SH-SY5Y (cell line): ENCODE measurements at regions not wholly inside any gene's neighbourhood (a gene's known extent, or its start where the extent isn't known, plus 50 kb on each side); places are given as distances from the start of the nearest gene placed in this dataset.

Source experiments
- GATA2 ChIP-seq: IDR thresholded peaks from 2 replicates; pipeline ENCODE4 v1.6.1; 2011; ENCODE audit warnings: mild to moderate bottlenecking, low read depth, low read length
- GATA3 ChIP-seq: IDR thresholded peaks from 2 replicates; pipeline ENCODE4 v1.6.1; 2011; ENCODE audit warnings: low read depth, mild to moderate bottlenecking, low read length, moderate library complexity

DNA sequence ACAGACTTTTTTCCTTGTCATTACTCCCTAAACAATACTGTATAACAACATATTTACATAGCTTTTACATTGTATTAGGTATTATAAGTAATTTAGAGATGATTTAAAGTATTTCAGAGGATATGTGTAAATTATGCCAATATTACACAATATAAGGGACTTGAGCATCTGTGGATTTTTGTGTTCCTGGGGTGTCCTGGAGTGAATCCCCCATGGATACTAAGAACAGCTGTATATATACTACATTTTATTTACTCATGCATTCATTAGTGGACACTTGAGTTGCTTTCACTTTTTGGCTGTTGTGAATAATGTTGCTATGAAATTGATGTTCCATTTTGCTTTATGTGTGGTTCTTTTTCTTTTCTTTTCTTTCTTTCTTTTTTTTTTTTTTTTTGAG, 348.8 kb downstream of the SH3GL2 start:
- no peak for TF ChIP-seq GATA3
- TF ChIP-seq GATA2 = no peak

DNA sequence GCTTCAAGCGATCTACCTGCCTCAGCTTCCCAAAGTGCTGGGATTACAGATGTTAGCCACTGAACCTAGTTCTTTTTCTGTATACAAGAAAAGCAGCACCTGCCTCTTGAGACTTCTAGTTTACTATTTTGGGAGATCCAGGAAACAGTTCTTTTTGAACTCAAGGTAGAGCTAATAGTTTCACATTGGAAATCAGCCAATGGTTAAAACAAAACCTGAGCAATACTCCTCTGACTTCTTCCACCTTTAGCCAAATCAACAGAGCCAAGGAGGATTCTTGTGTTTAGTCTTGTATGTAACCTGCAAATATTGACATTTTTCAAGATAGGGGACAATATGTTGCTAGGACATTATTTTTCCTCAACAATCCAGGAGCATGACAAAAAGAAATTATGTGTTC, 349.4 kb downstream of the SH3GL2 start:
- no peak for TF ChIP-seq GATA3
- TF ChIP-seq GATA2 = no peak

DNA sequence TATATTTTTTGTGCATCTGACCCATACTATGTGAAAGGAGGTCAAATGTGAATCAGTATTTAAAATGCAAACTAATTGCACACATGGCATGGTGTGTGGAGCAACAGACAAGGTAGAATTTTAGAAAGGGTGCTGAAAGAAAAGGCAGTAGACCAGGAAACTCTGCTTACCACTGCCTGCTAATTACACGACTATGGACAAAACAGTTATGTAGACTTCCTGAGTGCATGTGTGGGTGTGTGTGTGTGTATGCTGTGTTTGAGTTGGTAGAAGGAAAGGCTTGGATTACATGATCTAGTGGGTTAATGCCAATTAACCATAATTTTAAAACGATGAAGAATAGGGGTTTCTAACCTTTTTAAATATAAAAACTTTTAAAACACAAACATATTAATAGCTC, 349.9 kb downstream of the SH3GL2 start:
- TF ChIP-seq GATA2 (no peak), GATA3 (no peak)

DNA sequence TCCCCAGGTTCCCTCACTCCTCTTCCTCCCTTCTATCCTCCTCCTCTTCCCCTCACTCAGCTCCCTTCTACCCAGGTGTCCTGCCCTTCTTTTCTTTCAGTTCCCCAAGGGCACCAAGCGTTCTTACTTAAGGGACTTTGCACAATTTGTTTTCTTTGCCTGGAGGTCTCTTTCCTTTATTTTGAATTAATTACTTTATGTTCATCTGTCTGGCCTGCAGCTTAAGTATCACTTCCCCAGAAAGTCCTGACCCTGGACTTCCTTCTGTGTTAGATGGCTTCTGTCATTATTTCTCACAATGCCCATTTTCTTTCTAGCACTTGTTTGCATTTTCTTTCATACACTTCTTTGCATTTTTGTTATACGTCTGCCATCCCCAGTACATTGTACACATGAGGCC, 350.6 kb downstream of the SH3GL2 start:
- TF ChIP-seq GATA2 (no peak), GATA3 (no peak)

DNA sequence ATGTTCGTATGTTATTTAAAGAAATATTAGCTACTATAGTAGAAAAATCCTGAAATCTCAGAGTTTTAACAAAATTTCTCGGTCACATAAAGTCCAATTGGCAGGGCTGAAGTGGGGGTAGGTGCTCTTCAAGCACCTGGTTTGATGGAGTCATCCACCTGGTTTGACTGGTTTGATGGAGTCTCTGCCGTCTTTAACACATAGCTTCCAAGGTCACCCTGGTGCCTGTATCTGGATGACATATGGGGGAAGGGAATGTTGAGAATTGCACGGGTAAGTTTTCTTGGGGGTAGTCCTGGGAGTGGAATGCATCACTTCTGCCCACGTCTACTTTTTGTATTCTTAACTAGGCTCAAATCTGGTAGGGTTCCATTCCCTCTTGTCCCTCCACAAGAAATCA, 351.2 kb downstream of the SH3GL2 start:
- TF ChIP-seq GATA3 (no peak), GATA2 (no peak)

DNA sequence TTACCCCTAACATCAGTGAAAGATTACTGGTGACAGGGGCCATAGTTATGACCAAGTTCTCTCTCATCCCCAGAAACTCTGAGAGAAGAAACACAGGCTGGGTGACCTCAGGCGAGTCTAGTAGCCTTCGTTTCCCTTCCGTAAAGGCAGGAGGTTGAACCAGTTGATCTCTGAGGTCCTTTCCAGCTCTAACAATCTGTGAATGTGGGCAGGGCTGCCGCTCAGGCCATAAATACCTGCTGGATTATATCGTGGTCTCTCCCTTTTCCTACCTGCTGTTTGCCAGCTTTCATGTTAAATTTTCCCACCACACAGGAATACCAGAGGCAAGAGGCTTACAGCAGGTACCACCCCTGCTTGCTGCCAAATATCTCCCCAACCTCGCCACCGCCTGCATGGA, 357.5 kb downstream of the SH3GL2 start:
- TF ChIP-seq GATA3 (no peak), GATA2 (no peak)

DNA sequence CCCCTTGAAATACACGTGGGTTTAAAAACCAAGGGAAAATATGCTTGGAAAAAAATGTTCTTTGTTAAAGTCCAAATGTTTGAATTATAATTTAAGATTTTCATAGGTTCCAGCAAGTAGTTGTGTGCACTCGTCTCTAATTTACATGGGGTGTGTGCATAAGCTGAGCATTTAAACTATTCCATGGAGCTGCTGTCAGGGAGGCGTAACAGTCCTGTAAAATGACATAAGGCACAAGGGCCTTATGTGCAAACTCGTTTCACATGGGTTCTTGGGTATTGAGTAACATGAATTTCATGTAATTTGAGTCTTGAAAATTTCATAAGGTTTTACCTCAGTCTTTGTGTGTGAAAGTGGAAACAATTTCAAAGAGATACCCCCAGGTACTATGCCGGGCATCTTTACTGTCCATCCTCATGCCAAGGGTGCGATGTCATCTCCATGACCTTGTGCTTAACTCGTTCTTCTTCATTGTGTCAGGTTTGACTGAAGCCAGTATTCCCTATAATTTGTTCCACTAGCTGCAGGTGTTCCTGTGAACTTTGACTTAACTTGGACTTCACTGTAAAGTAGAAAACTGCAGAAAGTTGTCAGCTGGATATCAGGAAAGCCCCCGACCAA, 359.3 kb downstream of the SH3GL2 start:
- TF ChIP-seq GATA2 = no peak
- TF ChIP-seq GATA3 = no peak

DNA sequence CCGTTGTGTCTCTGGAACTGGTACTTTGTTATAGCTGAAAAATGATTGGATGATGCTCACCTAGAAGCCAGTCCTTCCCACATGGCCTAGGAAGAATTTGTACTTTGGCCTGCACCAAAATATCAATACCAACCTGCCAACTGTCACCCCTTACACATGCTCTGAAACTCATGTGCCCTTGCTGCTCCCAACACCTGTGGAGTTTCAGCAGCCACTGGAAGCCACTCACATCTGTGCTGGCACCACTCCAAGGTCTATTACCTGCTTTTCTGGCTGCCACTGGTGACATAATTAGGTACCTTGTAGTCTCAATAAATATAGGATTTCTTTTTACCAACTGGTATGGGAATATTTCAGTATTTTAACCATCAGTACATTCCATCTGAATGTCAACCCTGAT, 363.6 kb downstream of the SH3GL2 start:
- TF ChIP-seq GATA3 = no peak
- no peak for TF ChIP-seq GATA2

DNA sequence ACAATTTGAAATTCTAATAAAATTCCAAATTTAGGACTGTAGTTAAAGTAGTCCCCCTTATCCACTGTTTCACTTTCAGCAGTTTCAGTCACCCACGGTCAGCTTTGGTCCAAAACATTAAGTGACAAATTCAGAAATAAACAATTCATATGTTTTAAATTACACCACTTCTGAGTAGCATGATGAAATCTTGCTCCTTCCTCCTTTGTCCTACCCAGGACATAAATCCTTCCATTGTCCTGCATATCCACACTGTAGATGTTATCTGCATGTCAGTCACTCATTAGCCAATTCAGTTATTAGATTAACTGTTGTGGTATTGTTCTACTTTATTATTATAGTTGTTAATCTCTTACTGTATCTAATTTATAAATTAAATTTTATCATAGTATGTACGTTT, 376.5 kb downstream of the SH3GL2 start:
- TF ChIP-seq GATA2 (no peak), GATA3 (no peak)

DNA sequence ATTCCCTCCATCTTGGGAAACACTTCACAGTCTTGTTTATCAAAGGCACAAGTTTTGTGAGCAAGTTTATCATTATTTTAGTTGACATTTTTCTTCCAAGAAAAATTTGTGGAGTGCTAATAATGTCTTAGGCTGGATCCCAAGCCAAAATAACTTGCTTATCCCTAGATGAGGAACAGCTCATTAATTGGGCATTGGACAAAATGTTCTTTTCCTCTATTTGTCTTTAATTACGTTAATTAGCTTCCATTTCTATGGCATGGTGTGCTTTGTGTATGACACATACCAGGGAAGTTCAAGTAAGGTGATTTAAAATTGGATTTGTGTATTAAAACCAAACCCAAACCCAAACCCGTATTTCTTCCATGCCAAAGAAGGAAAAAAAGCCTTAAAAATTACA, 379.5 kb downstream of the SH3GL2 start:
- no peak for TF ChIP-seq GATA2
- no peak for TF ChIP-seq GATA3

DNA sequence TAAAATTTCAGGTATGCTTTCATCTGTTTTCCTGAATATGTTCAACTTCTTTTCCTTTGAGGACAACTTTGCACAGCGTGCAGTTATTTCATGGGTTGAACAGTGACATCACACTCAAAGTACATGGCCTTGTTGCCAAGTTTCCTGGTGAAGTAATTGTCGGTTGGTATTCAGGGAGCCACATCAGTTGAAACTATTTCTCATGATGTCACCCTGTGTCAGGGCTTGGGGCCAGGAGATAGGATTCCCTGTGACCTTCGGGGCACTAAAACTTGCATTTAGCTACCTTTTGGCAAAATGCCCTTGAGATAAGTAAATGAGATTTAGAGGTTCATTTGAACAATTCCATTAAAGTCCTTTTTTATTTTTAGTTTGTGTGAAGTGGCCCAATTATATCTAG, 383.9 kb downstream of the SH3GL2 start:
- TF ChIP-seq GATA2 (no peak), GATA3 (no peak)

DNA sequence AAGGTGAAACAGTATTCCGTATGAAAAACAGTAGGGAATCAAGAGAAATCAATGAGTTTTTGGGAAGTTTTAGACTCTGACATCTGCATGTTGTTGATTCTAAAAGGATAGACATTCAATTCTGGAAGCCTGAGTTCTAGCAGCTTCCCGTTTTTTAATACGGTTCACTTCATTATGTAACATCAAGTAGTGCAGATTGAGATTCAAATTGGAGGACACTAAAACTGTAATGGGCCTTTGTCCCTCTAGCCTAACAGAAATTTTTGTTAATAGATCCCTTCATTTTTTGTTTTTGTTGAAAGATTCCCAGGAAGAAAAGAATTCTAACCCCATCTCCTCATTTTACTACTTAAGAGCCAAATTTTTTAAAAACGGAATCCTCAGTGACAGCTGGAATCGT, 384.6 kb downstream of the SH3GL2 start:
- no peak for TF ChIP-seq GATA3

DNA sequence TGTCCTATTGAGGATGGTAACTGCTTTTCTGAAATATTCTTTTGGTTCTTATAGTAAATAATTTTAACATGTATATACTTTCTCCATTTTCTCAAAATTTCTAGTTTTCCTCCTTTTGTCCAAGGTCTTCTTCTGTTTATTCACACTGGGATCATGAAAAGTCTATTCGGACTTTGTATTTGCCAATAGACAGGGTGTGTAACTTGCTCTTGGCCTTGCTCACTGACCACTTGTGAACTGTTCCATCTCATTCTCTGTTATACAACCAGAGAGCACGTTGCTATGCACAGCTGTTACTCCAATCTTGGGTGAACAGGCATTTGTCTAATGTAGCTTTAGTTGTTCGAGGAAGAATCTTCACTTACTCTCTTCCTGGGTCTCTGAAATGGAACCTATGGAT, 388.9 kb downstream of the SH3GL2 start:
- TF ChIP-seq GATA2 (no peak), GATA3 (no peak)

DNA sequence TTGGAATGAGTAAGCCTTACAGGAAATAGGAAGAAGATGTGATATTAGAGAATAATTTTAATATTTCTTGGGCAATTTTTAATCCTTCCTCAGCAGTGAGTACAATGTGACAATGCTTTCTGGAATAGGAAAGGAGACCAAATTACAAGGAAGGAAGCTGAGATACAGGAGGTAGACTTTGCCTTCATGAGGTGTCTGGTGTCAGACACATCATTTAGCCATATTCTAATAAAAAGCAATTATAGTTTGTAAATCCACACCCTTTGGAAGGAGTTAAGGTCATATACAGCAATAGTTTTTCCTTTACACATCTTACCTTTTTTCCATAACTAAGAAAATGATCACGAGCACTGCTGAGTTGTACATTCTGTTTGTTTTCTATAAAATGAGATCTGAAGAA, 390.4 kb downstream of the SH3GL2 start:
- TF ChIP-seq GATA2 (no peak), GATA3 (no peak)

DNA sequence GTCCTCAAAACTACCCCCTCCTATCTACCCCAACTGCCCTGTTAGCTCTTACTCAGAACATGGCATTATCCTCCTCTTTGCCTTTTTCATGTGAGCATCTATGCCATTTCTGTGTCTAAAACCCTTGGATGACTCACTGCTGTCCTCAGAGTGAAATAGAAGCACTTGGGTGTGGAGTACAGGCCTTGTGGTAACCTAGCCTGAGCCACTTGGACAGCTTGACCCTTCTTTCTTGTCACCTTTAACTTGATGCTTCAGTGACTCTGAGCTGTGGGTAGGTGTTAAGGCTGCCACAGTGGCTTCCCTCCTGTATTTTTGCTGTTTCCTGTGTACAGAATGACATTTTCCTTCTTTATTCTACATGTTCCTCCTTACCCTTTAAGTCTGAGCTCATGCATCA, 391.4 kb downstream of the SH3GL2 start:
- TF ChIP-seq GATA3 (no peak), GATA2 (no peak)

DNA sequence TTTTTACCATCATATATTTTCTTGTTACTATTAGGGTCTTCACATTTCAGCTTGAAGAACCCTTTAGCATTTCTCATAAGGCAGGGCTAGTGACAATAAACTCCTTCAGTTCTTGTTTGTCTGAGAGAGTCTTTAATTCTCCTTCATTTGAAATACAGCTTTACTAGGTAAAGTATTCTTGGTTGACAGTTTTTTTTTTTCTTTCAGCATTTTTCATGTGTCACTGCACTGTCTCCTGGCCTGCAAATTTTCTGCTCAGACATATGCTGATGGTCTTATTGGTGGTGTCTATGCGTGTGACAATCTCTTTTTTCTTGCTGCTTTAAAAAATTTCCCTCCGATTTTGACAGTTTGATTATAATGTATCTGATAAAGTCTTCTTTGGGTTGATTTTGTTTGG, 399.9 kb downstream of the SH3GL2 start:
- TF ChIP-seq GATA3 (no peak), GATA2 (no peak)
